ENCODE measurements at regions not wholly inside any gene's neighbourhood (a gene's known extent, or its start where the extent isn't known, plus 50 kb on each side); places are given as distances from the start of the nearest gene placed in this dataset.

- DNase-seq, result no peak
Measured at GRCh38 chr20:41879123-41879522, 260.9 kb upstream of the CHD6 start.

- DNase-seq, result no peak
Measured at GRCh38 chr20:41877911-41878310, 259.7 kb upstream of the CHD6 start.

GRCh38 chr20:41874658-41875057 is 256.5 kb upstream of the CHD6 start:
- no peak for DNase-seq

- DNase-seq, result no peak
Measured at GRCh38 chr20:41872930-41873329, 254.8 kb upstream of the CHD6 start.

GRCh38 chr20:41870869-41871462 is 252.8 kb upstream of the CHD6 start:
- no peak for DNase-seq

DNA sequence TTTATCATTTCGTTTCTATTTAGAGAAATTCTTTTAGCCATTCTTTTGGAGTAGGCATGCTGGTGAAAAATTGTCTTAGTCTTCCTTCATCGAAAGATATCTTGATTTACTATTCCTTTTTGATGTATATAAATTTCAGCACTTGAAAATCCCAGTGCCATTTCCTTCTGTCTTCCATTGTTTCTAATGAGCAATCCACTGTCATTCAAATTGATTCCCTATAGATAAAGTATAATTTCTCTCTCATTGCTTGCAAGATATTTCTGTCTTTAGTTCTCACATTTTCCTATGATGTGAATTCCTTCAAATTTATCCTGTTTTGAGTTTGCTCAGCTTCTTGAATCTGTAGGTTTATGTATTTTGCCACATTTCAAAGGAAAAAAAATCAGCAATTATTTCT is 251.1 kb upstream of the CHD6 start:
- DNase-seq, result no peak

GRCh38 chr20:41865938-41866337 is 247.8 kb upstream of the CHD6 start:
- no peak for DNase-seq

DNA sequence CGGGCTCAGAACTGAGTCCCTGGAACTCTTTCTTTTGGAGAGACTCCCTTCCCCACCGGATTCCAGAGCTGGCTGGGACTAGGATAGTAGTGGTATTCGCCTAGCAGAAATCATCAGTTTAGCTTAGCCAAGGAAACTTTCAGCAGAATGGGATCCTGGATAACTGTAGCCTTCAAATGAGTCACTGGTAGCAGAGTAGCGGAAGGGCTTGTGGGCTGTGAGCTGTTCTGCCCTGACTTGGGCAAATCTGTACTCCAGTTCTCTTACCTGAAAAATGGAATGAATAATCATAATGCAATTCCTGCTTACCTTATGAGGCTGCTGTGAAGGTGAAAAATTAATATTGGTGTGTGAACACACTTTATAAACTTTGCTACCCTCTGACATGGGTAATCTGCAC is 244.3 kb upstream of the CHD6 start:
- no peak for DNase-seq

DNA sequence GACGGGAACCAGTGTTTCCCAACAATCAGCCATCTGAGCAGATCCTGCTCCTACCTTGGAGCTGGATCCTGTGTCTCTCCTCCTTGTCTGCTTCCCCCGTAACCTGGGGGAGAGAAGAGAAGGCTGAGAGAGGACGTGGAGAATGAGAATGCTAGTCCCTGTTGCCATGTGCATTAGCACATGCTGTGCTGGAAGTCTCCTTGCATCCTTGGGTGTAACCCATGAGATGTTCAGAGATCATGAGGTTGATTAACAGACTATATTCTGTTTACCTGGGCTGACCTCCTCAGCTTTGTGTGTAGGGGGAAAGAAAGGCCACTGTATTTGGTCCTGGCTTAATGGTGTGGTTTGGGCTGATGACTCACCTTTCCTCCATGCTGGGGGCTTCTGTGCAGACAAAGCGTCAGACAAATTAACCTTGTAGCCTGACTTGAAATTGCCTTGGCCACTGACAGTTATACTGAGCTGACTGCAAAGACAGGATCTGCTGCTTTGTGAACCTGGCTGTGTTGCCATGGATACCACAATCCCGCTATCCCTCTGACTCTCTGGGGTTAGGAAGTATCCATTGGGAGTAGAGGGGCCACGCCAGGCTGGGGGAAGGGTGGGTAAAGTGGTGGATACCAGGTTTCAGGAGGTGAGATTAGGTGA is 243.7 kb upstream of the CHD6 start:
- no peak for DNase-seq

GRCh38 chr20:41854765-41855164 is 236.6 kb upstream of the CHD6 start:
- no peak for DNase-seq

GRCh38 chr20:41853806-41854205 is 235.6 kb upstream of the CHD6 start:
- no peak for DNase-seq

DNA sequence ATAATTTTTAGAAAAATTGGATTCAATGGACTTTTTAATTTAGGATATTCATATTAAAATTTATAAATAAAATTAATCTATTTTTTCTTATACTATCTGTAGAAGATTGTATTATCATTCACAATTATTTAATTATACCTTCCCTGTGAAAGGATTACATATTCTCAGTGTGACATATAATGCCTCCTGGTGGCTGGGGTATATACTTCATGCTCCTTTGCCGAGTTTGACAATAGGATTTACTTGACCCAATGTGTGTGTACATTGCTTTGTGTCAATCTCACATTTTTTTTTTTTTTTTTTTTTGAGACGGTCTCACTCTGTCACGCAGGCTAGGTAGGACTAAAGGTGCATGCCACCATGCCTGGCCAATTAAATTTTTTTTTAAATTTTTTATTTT is 230.0 kb upstream of the CHD6 start:
- DNase-seq, result no peak

DNA sequence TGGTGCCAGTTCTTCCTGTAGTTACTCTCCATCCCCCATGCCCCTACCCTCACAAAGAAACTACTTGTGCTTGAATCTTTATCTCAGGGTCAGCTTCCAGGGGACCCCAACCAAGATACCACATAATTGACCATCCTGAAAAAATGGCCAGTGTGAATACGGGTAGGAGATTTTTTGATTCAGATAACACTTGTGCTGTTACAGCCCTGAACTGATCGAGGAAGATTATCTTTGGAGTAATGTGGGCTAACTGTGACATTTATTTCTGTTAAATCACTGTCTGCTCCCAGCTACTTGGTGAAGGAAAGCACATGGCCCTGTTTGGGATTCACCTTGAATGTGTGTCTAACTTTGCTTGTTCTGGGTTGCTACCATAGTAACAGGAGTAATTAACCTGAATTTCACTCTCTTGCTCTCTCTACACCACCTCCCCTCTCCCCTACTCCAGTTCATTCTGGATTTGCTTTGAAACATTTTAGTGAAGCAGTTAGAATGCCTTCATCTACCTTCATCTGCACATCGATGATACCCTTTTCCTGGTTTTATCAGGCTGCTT is 219.6 kb upstream of the CHD6 start:
- DNase-seq, result no peak

DNA sequence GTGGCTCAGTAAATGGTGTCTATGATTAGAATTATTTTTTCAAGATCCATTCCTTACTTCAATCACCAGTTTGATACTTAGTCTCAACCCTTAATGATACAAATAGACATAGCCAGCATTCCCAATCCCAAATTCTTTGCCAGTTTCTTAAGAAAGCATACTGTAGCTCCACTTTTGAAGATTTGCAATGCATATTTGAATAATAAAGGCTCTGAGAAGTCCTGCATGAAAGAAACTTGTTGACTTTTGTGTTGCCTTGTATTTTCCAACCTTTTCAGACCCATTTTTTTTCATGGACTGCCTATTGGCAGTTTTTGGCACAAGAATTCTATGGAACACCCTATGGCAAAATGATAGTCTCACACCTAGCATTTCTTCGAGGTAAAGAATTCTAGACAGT is 215.6 kb upstream of the CHD6 start:
- DNase-seq, result no peak

DNA sequence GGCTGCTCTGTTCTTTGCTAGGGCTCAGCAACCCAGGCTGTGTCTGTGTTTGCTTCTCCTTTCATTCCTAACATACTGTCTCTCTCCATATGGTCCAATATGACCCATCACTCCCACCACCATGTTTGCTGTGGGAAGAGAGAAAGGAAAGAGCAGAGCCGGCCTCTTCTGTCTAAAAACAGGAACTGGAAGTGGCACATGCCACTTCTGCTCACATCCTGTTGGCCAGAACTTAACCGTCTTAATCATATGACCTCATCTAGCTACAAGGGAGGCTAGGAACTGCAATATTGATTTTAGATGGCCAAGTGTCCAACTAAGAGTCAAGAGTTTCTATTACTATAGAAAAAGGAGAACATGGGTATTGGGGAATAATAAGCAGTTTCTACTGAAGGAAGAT is 212.5 kb upstream of the CHD6 start:
- DNase-seq, result no peak

DNA sequence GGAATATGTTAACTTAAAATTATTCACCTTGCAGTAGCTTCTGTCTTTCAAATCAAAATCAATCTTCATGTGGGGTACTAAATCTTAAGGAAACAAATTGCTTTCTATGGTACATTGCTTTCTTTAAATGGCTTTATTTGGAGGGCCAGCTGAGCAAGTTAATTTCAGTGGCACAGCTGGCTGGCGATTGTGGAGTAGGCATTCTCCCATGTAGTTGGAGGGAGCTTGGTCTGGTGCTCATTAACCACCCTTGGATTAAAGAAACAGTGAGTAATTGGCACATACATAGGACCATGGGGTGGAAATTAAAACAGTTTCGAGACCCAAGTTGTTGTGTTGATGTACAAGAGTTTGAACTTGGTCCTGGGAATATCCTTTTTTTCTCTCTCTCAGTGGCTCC is 201.3 kb upstream of the CHD6 start:
- DNase-seq, result no peak

DNA sequence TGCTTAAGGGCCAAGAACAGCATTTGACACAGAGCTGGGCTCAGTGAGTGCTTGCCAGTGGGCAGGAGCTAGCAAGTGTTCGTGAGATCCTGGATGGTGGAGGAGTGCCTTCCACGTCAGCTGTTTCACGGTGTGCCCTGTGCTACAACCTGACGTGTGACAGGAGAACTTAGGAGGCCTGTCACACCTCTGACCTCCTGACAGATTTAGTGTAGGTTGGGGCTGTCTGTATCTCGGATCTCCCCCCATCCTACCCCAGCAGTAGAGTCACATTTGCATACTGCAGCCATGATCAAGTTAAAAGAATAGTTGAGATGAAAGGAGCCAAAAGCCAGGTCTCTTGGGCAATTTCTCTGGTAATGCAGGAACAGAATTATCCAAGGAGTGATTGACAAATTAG is 200.8 kb upstream of the CHD6 start:
- no peak for DNase-seq

DNA sequence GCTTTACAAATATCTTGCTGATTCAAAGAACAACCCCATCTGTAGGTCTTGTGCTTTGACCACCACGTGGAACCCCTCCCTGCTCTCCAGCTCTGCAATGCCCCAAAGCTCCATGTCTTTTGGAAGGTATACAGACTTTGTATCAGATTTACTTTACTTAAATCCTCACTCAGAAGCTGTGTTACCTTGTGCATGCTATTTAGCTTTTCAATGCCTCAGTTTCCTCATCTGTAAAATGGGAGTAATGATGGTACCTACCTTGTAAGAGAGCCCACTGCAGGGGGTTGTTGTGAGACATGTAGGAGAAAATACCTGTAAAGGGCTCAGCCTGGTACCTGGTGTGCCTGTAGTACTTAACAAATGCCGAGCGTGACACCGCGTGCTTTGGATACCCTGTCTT is 200.2 kb upstream of the CHD6 start:
- DNase-seq, result no peak

DNA sequence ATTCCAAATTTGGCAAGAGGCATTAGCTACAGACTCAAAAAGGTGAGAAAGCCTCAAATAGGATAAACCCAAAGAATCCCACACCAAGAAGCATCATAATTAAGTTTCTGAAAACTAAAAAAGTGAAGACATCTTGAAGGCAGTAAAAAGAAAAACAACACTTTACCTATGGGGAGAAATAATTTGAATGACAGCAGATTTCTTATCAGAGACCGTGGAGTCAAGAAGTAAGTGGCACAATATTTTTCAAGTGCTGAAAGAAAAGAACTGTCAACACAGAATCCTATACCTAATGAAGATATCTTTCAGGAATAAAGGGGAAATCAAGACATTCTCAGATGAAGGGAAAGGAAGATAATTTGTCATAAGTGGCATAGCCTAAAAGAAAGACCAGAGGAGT is 193.3 kb upstream of the CHD6 start:
- DNase-seq, result no peak

DNA sequence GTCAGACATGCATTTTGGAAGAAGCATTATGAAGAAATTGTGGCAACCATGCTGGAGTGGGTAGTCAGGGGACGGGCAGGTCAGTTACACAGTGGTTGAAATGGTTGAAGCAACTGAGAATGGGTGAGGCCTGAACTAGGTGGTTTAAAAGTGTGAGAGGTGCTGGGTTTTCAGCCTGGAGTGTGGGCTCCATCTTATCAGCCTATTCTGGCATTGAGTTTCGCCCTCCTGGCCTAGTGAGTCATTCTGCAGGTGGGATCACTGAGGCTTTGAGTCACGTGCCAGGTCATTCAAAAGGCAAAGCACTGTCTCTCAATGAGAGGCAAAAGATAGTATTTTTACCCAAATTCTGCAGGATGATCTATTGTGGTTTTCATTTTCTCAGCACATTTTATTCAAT is 181.9 kb upstream of the CHD6 start:
- no peak for DNase-seq

GRCh38 chr20:41798930-41799502 is 180.8 kb upstream of the CHD6 start:
- DNase-seq, result no peak

- no peak for DNase-seq
Measured at GRCh38 chr20:41786158-41786557, 168.0 kb upstream of the CHD6 start.

GRCh38 chr20:41784209-41784958 is 166.2 kb upstream of the CHD6 start:
- no peak for DNase-seq

Data from NCI-H1105 (cell line).